Breast epithelium (tissue), 4 donors: ENCODE measurements at regions not wholly inside any gene's neighbourhood (a gene's known extent, or its start where the extent isn't known, plus 50 kb on each side); places are given as distances from the start of the nearest gene placed in this dataset.

Experiments used
- DNase-seq, 2 donors: peaks; one replicate each; pipeline ENCODE4 v3.0.0-alpha.2; 2019; ENCODE audit warnings: low spot score in 2 of 2
- H3K27ac ChIP-seq, 2 donors: fragments of 200-600 bp; sonication (generic) in 1 of 2; one replicate each; pipeline ENCODE4 v1.5.1; 2016 to 2019; ENCODE audit warnings: mild to moderate bottlenecking in 1 of 2
- H3K27me3 ChIP-seq, 2 donors: fragments of 200-600 bp; sonication (generic) in 1 of 2; one replicate each; pipeline versions ENCODE4 v1.5.1 to v1.6.0; 2017 to 2019; ENCODE audit warnings: control low read depth in 1 of 2, mild to moderate bottlenecking in 1 of 2
- H3K36me3 ChIP-seq: fragments of 200-600 bp; one replicate; pipeline ENCODE4 v1.5.1; 2019
- H3K4me1 ChIP-seq, 2 donors: fragments of 200-600 bp; sonication (generic); one replicate each; pipeline ENCODE4 v1.5.1; 2016 to 2019; ENCODE audit warnings: control low read depth in 1 of 2
- H3K4me3 ChIP-seq, 3 donors: fragments of 200-600 bp; sonication (generic); 1 replicate in 2 of 3; 2 replicates in 1 of 3; pipeline ENCODE4 v1.5.1; 2016 to 2019; ENCODE audit warnings: mild to moderate bottlenecking in 3 of 3, moderate library complexity in 2 of 3
- H3K9me3 ChIP-seq, 2 donors: fragments of 200-600 bp; sonication (generic) in 1 of 2; one replicate each; pipeline ENCODE4 v1.5.1; 2016 to 2019; ENCODE audit warnings: control low read depth in 1 of 2
- POLR2A ChIP-seq: fragments of 450-650 bp; IDR thresholded peaks from one replicate; pipeline ENCODE4 v1.6.1; 2016; ENCODE audit warnings: antibody characterized with exemption, mild to moderate bottlenecking, moderate library complexity
- POLR2AphosphoS5 ChIP-seq, 3 donors: sonication (generic); formaldehyde crosslinking; IDR thresholded peaks; one replicate each; pipeline ENCODE4 v1.6.1; 2017; ENCODE audit warnings: antibody characterized with exemption in 3 of 3
- intact Hi-C: fragments of 100-400 bp; cut with DNase I; formaldehyde crosslinking; loops from one replicate; pipeline ENCODE4 v1.15.1; 2023; ENCODE audit warnings: low total_unique reads
- TF ChIP-seq, protein P1 (sequence below), 3 donors: fragments of 450-650 bp; IDR thresholded peaks; one replicate each; pipeline ENCODE4 v1.5.1; 2016 to 2017; ENCODE audit warnings: antibody characterized with exemption in 3 of 3, mild to moderate bottlenecking in 3 of 3, moderate library complexity in 3 of 3

DNA sequence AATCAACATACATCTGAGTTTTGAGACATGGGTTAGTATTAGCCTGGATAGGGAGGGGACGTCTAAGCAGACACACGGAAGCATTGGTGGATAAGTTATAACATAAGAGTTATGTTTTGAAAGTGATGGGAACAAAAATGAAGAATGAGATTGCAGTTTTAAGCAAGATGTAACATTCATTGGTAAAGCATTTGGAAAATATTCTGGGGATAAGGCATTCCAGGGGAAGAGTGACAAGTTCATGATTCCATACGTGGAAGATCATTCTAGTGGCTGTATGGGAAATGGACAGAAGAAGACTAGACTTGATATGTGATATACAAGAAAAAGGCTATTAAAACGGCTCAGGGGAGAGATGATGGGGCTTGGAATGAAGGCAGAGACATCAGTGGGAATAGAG, 632.9 kb downstream of the CDH8 start:
- no peak for TF ChIP-seq POLR2AphosphoS5 (IDR thresholded peaks at IDR 0.05)
- no peaks in the 10 kb centered on the region for H3K4me1 ChIP-seq
- DNase-seq, result no peak
- H3K9me3 ChIP-seq, result no peaks in the 10 kb centered on the region
- no peak overlapping the region for H3K4me3 ChIP-seq
- H3K27me3 ChIP-seq, result no peaks in the 10 kb centered on the region
- intact Hi-C loops, result no loop called here
- H3K36me3 ChIP-seq, result no peaks in the 10 kb centered on the region
- no peak overlapping the region for H3K27ac ChIP-seq

- Histone ChIP-seq H3K9me3 (no peaks in the 10 kb centered on the region), H3K4me1 (no peaks in the 10 kb centered on the region), H3K4me3 (no peak overlapping the region), H3K36me3 (no peaks in the 10 kb centered on the region), H3K27ac (no peak overlapping the region), H3K27me3 (no peaks in the 10 kb centered on the region)
- intact Hi-C loops, result no loop called here
- no peak for TF ChIP-seq POLR2AphosphoS5 (IDR thresholded peaks at IDR 0.05)
- TF ChIP-seq POLR2A, result no peak
- TF ChIP-seq, protein P1, sequence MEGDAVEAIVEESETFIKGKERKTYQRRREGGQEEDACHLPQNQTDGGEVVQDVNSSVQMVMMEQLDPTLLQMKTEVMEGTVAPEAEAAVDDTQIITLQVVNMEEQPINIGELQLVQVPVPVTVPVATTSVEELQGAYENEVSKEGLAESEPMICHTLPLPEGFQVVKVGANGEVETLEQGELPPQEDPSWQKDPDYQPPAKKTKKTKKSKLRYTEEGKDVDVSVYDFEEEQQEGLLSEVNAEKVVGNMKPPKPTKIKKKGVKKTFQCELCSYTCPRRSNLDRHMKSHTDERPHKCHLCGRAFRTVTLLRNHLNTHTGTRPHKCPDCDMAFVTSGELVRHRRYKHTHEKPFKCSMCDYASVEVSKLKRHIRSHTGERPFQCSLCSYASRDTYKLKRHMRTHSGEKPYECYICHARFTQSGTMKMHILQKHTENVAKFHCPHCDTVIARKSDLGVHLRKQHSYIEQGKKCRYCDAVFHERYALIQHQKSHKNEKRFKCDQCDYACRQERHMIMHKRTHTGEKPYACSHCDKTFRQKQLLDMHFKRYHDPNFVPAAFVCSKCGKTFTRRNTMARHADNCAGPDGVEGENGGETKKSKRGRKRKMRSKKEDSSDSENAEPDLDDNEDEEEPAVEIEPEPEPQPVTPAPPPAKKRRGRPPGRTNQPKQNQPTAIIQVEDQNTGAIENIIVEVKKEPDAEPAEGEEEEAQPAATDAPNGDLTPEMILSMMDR (IDR thresholded peaks at IDR 0.05), result no peak
- no peak for DNase-seq
These were observed 644.3 kb downstream of the CDH8 start for GRCh38 chr16:61391896-61392295.

- DNase-seq, result no peak
- H3K4me1 ChIP-seq, result no peaks in the 10 kb centered on the region
- TF ChIP-seq POLR2AphosphoS5 (IDR thresholded peaks at IDR 0.05), result no peak
- TF ChIP-seq, protein P1 (IDR thresholded peaks at IDR 0.05), result no peak
- TF ChIP-seq POLR2A, result no peak
- H3K27ac ChIP-seq, result no peak overlapping the region
- H3K36me3 ChIP-seq, result no peaks in the 10 kb centered on the region
- H3K9me3 ChIP-seq, result no peaks in the 10 kb centered on the region
- no peaks in the 10 kb centered on the region for H3K27me3 ChIP-seq
- no peak overlapping the region for H3K4me3 ChIP-seq
- intact Hi-C loops, result no loop called here
These were observed 645.1 kb downstream of the CDH8 start for GRCh38 chr16:61390965-61391637.

DNA sequence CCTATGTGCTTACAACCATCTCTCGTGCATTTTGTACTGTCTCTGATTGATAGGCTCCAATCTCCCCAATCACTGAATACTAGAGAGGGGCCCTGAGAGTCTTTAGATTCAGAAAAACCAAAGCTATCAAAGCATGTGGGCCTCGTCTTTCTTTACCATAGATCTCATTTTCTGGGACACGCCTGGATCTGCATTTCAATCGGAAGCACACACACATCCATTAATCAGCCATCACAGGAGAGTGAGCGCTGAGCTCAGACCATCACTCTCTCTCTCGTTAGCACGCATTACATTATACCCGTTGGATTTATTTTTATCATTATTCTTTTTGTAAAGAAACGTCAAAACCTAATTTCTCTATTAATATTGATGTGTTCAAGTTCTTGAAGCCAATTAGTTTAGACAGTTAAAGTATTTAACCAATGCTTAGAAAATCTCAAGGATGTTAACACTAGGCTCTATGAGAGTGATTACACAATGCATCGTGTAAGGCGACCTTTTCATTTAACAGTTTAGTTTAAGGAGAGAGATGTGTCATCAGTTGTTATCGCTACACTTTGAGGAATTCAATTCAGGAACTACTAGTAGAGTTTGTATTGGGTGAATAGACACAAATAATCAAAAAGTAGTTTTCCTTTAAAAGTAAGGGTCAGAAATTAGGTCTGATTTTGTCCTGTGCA, 650.7 kb downstream of the CDH8 start:
- Histone ChIP-seq H3K4me1 (no peaks in the 10 kb centered on the region), H3K27me3 (no peaks in the 10 kb centered on the region), H3K9me3 (no peaks in the 10 kb centered on the region), H3K4me3 (no peak overlapping the region), H3K36me3 (no peaks in the 10 kb centered on the region), H3K27ac (no peak overlapping the region)
- TF ChIP-seq POLR2A, result no peak
- TF ChIP-seq POLR2AphosphoS5 (IDR thresholded peaks at IDR 0.05), result no peak
- intact Hi-C loops, result no loop called here
- no peak for DNase-seq

DNA sequence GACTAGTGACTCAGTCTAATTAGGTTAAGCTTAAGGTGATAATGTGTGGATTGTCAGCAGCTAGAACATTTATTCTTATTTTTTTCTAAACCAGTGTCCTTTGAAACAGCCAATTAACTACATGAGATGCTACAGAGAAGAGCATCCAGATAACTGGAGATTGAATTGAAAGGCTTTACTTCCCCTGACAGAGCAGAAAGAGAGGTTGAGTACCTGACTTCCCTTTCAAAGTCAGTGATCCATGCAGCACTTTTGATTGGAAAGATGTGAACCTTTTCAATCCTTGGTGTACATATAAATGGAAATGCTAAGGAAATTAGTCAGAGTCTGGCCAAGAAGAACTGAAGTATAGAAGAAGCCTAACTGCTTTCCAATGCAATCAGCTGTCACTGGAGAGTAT, 653.8 kb downstream of the CDH8 start:
- intact Hi-C loops, result no loop called here
- no peak for DNase-seq
- no peaks in the 10 kb centered on the region for H3K4me1 ChIP-seq
- H3K36me3 ChIP-seq, result no peaks in the 10 kb centered on the region
- TF ChIP-seq POLR2A (no peak), POLR2AphosphoS5 (IDR thresholded peaks at IDR 0.05) (no peak)
- TF ChIP-seq, protein P1 (IDR thresholded peaks at IDR 0.05), result no peak
- H3K4me3 ChIP-seq, result no peak overlapping the region
- H3K27ac ChIP-seq, result no peak overlapping the region
- H3K9me3 ChIP-seq, result no peaks in the 10 kb centered on the region
- H3K27me3 ChIP-seq, result no peaks in the 10 kb centered on the region

DNA sequence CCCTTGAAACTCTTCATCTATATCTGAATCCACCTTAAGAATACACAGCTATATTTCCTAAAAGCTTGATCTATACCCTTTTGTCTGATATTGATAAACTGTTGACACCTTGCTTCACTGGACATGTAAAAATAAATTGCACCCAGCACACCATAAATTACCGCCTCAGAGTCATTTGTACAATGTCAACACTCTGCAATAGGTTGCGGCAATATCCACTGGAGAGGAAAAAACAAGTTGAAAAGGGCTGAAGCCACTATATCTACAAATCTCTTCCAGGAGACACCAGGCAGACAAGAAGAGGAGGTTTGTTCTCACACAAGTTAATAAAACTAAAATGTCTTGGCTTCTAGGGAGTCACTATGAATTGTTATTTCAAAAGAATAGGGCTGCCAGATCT, 656.9 kb downstream of the CDH8 start:
- intact Hi-C loops, result loop anchor here (10.0 kb wide), 1 partner anchor 545 kb away; no protein-coding TSS in a partner anchor
- no peaks in the 10 kb centered on the region for H3K36me3 ChIP-seq
- DNase-seq, result no peak
- no peaks in the 10 kb centered on the region for H3K4me1 ChIP-seq
- no peak overlapping the region for H3K4me3 ChIP-seq
- H3K27ac ChIP-seq, result no peak overlapping the region
- no peaks in the 10 kb centered on the region for H3K27me3 ChIP-seq
- no peaks in the 10 kb centered on the region for H3K9me3 ChIP-seq
- TF ChIP-seq POLR2AphosphoS5 (IDR thresholded peaks at IDR 0.05), result no peak
- TF ChIP-seq, protein P1 (IDR thresholded peaks at IDR 0.05), result no peak
- TF ChIP-seq POLR2A, result no peak
